Fibroblast of lung (primary cell): ENCODE measurements at regions not wholly inside any gene's neighbourhood (a gene's known extent, or its start where the extent isn't known, plus 50 kb on each side); places are given as distances from the start of the nearest gene placed in this dataset.

Experiments
- CTCF ChIP-seq, 2 donors: IDR thresholded peaks in 1 of 2; conservative IDR thresholded peaks in 1 of 2; 1 replicate in 1 of 2; 2 replicates in 1 of 2; pipeline ENCODE4 v1.5.1; 2011 to 2012; ENCODE audit warnings: low read length in 2 of 2, control low read depth in 1 of 2, inconsistent platforms in 1 of 2, low read depth in 1 of 2, mild to moderate bottlenecking in 1 of 2
- EZH2 ChIP-seq: IDR thresholded peaks from 2 replicates; pipeline ENCODE4 v1.5.1; 2012; ENCODE audit warnings: low read length, control low read depth, mild to moderate bottlenecking; ENCODE audit errors: missing control alignments

GRCh38 chr16:17654142-17654541, 183.4 kb upstream of the XYLT1 start:
- TF ChIP-seq EZH2 = no peak
- no peak for TF ChIP-seq CTCF (conservative IDR thresholded peaks at IDR 0.05 in 1 of 2, IDR thresholded peaks at IDR 0.05 in 1 of 2; ENCODE audit: low read depth in 1 of 2, low read length in 2 of 2)
